ENCODE measurements at regions not wholly inside any gene's neighbourhood (a gene's known extent, or its start where the extent isn't known, plus 50 kb on each side); places are given as distances from the start of the nearest gene placed in this dataset.

GRCh38 chr5:12023614-12024241, 119.5 kb upstream of the CTNND2 start:
- Histone ChIP-seq H4K20me1 (replicated peaks in 1 of 2; ENCODE audit: control insufficient read depth in 1 of 2, insufficient read depth in 2 of 2, low read length in 2 of 2) (no peaks in the 10 kb centered on the region), H3K23ac (ENCODE audit: insufficient read length) (no peak overlapping the region), H3K79me2 (ENCODE audit: control insufficient read depth in 1 of 2, insufficient read depth in 2 of 2, low read length in 2 of 2) (no peaks in the 10 kb centered on the region), H3K4me1 (replicated peaks in 1 of 4; ENCODE audit: control insufficient read depth in 3 of 4, insufficient read depth in 4 of 4, low read length in 3 of 4) (no peaks in the 10 kb centered on the region; a peak in 1 of 7 replicates), H2BK15ac (ENCODE audit: low read length) (no peak overlapping the region), H3K23me2 (ENCODE audit: low read depth, low read length) (no peaks in the 10 kb centered on the region), H3K14ac (ENCODE audit: insufficient read length) (no peak overlapping the region), H4K8ac (ENCODE audit: extremely low read depth, insufficient read depth, low read length) (no peak overlapping the region), H3K9me3 (ENCODE audit: insufficient read depth in 2 of 2, low read depth in 1 of 2, low read length in 1 of 2) (peaks cover 12 to 18% of the 10 kb centered on the region in 2 experiments), H2AFZ (ENCODE audit: low read length) (no peak overlapping the region), H4K5ac (ENCODE audit: insufficient read length, low read depth, low read length) (no peak overlapping the region), H3K4me3 (ENCODE audit: extremely low read depth in 1 of 4, insufficient read depth in 2 of 4, low read depth in 3 of 4, low read length in 4 of 4) (no peak overlapping the region), H3K27me3 (replicated peaks in 1 of 4; ENCODE audit: control insufficient read depth in 3 of 4, extremely low read depth in 1 of 4, insufficient read depth in 3 of 4, low read length in 3 of 4) (no peaks in the 10 kb centered on the region), H2BK5ac (ENCODE audit: low read depth, low read length) (no peak overlapping the region), H2BK12ac (ENCODE audit: low read depth, low read length) (no peak overlapping the region), H2BK20ac (ENCODE audit: low read length) (no peak overlapping the region), H2AK5ac (ENCODE audit: low read depth, low read length) (no peak overlapping the region), H3K4ac (replicated peaks; ENCODE audit: insufficient read length, low read depth, low read length) (no peak overlapping the region), H3K4me2 (ENCODE audit: insufficient read depth in 1 of 2, low read depth in 2 of 2, low read length in 2 of 2) (no peak overlapping the region), H3K79me1 (ENCODE audit: low read depth, low read length) (no peaks in the 10 kb centered on the region), H3K27ac (ENCODE audit: low read depth, low read length) (no peak overlapping the region), H3K56ac (replicated peaks; ENCODE audit: insufficient read length, low read depth, low read length) (no peak overlapping the region), H3K18ac (ENCODE audit: extremely low read depth, low read length) (no peak overlapping the region), H3K36me3 (ENCODE audit: control insufficient read depth in 2 of 4, insufficient read depth in 4 of 4, low read length in 3 of 4) (no peaks in the 10 kb centered on the region; a peak in 1 of 8 replicates), H4K91ac (replicated peaks; ENCODE audit: insufficient read length, low read length) (no peak overlapping the region), H2BK120ac (replicated peaks; ENCODE audit: low read depth, low read length) (no peak overlapping the region), H3K9ac (replicated peaks in 1 of 4; ENCODE audit: extremely low read depth in 1 of 4, low read depth in 3 of 4, low read length in 3 of 4) (no peak overlapping the region)
- ChIA-PET POLR2A (ENCODE audit: partially characterized antibody) (no interaction called here), CTCF (ENCODE audit: partially characterized antibody) (interaction anchor here (0.6 to 1.6 kb wide), 11 partner anchors 13 to 757 kb away, joined by 3 to 7 read pairs (median 3); no protein-coding TSS in a partner anchor)
- DNase-seq (ENCODE audit: low read depth in 1 of 2, low spot score in 2 of 2) (no peak), FAIRE-seq (peak; percentile 75)
- 68% methylated on average over 5 of the region's 5 CpGs; no CpG with 5 or more reads in 1 of the 2 experiments for WGBS, 2 experiments (ENCODE audit: extremely low coverage in 1 of 2, insufficient coverage in 1 of 2, insufficient read length in 1 of 2, insufficient replicate concordance in 2 of 2, low coverage in 1 of 2, low lambda C conversion rate in 2 of 2, missing lambda C conversion rate in 1 of 2)
- TF ChIP-seq PHF8 (conservative IDR thresholded peaks at IDR 0.05; ENCODE audit: low read depth, low read length), result no peak
- TF ChIP-seq CTCF (IDR thresholded peaks at IDR 0.05; ENCODE audit: control extremely low read depth in 1 of 3, insufficient read depth in 1 of 3, low read depth in 1 of 3, low read length in 3 of 3), result peak in 2 of 3 experiments; percentile 26 to 57; a peak in 2 of 4 replicates

Measured in H1 (cell line).